AG20443 (cell line): ENCODE measurements at regions not wholly inside any gene's neighbourhood (a gene's known extent, or its start where the extent isn't known, plus 50 kb on each side); places are given as distances from the start of the nearest gene placed in this dataset.

Source experiments
- DNase-seq: peaks from one replicate; pipeline ENCODE4 v3.0.0; 2012; ENCODE audit warnings: low spot score, mixed read lengths

- DNase-seq = no peak
Measured at GRCh38 chr13:99663185-99663825, 162.0 kb downstream of the TM9SF2 start.

GRCh38 chr13:99662678-99663077, 161.4 kb downstream of the TM9SF2 start:
- no peak for DNase-seq

- DNase-seq = no peak
Measured at GRCh38 chr13:99661791-99662190, 160.5 kb downstream of the TM9SF2 start.

GRCh38 chr13:99659866-99660554, 158.7 kb downstream of the TM9SF2 start:
- no peak for DNase-seq

- DNase-seq = no peak
Measured at GRCh38 chr13:99659226-99659625, 158.0 kb downstream of the TM9SF2 start.

- peak; percentile 57 for DNase-seq
Measured at GRCh38 chr13:99658261-99658991, 157.2 kb downstream of the TM9SF2 start.

GRCh38 chr13:99657848-99658260, 156.6 kb downstream of the TM9SF2 start:
- DNase-seq = peak; percentile 58

- no peak for DNase-seq
Measured at GRCh38 chr13:99656844-99657381, 155.6 kb downstream of the TM9SF2 start.

GRCh38 chr13:99656092-99656745, 154.9 kb downstream of the TM9SF2 start:
- DNase-seq = peak; percentile 85

GRCh38 chr13:99655351-99656091, 154.2 kb downstream of the TM9SF2 start:
- DNase-seq = peak; percentile 57

- no peak for DNase-seq
Measured at GRCh38 chr13:99654076-99654475, 152.8 kb downstream of the TM9SF2 start.

- DNase-seq = no peak
Measured at GRCh38 chr13:99653526-99653925, 152.3 kb downstream of the TM9SF2 start.

- DNase-seq = no peak
Measured at GRCh38 chr13:99652901-99653300, 151.6 kb downstream of the TM9SF2 start.

GRCh38 chr13:99652141-99652540, 150.9 kb downstream of the TM9SF2 start:
- no peak for DNase-seq

GRCh38 chr13:99651016-99651415, 149.7 kb downstream of the TM9SF2 start:
- no peak for DNase-seq

- no peak for DNase-seq
Measured at GRCh38 chr13:99650410-99650809, 149.1 kb downstream of the TM9SF2 start.

- DNase-seq = no peak
Measured at GRCh38 chr13:99648927-99649326, 147.7 kb downstream of the TM9SF2 start.

- no peak for DNase-seq
Measured at GRCh38 chr13:99648066-99648665, 146.9 kb downstream of the TM9SF2 start.

- DNase-seq = no peak
Measured at GRCh38 chr13:99647596-99647985, 146.3 kb downstream of the TM9SF2 start.

GRCh38 chr13:99646866-99647595, 145.8 kb downstream of the TM9SF2 start:
- no peak for DNase-seq
